ENCODE measurements at regions not wholly inside any gene's neighbourhood (a gene's known extent, or its start where the extent isn't known, plus 50 kb on each side); places are given as distances from the start of the nearest gene placed in this dataset.
"Not testable (repeated sequence)": the region's sequence is repeated elsewhere in the genome, so short reads cannot be mapped to it uniquely, and the experiment has no call there.

GRCh38 chr14:89743828-89744227, 210.7 kb downstream of the EFCAB11 start:
- no peak overlapping the region for H3K4me3 ChIP-seq (ENCODE audit: low read depth, low read length)

- H3K4me3 ChIP-seq (ENCODE audit: low read depth, low read length): no peak overlapping the region
These were observed 214.3 kb downstream of the EFCAB11 start for GRCh38 chr14:89740241-89740640.

- H3K4me3 ChIP-seq (ENCODE audit: low read depth, low read length): no peak overlapping the region
These were observed 217.6 kb downstream of the EFCAB11 start for GRCh38 chr14:89736881-89737280.

- no peak overlapping the region for H3K4me3 ChIP-seq (ENCODE audit: low read depth, low read length)
These were observed 223.1 kb downstream of the EFCAB11 start for GRCh38 chr14:89731396-89731933.

- H3K4me3 ChIP-seq (ENCODE audit: low read depth, low read length): no peak overlapping the region
These were observed 223.8 kb downstream of the EFCAB11 start for GRCh38 chr14:89730687-89731086.

- no peak overlapping the region for H3K4me3 ChIP-seq (ENCODE audit: low read depth, low read length)
These were observed 225.6 kb downstream of the EFCAB11 start for GRCh38 chr14:89728964-89729363.

GRCh38 chr14:89726226-89726625, 228.3 kb downstream of the EFCAB11 start:
- H3K4me3 ChIP-seq (ENCODE audit: low read depth, low read length): not testable (repeated sequence)

- H3K4me3 ChIP-seq (ENCODE audit: low read depth, low read length): no peak overlapping the region
These were observed 229.9 kb downstream of the EFCAB11 start for GRCh38 chr14:89724628-89724960.

GRCh38 chr14:89723930-89724627, 230.5 kb downstream of the EFCAB11 start:
- H3K4me3 ChIP-seq (ENCODE audit: low read depth, low read length): no peak overlapping the region

- no peak overlapping the region for H3K4me3 ChIP-seq (ENCODE audit: low read depth, low read length)
These were observed 232.6 kb downstream of the EFCAB11 start for GRCh38 chr14:89721956-89722355.

- H3K4me3 ChIP-seq (ENCODE audit: low read depth, low read length): no peak overlapping the region
These were observed 233.5 kb downstream of the EFCAB11 start for GRCh38 chr14:89720741-89721729.

- no peak overlapping the region for H3K4me3 ChIP-seq (ENCODE audit: low read depth, low read length)
These were observed 234.3 kb downstream of the EFCAB11 start for GRCh38 chr14:89720076-89720687.

GRCh38 chr14:89719366-89720075, 235.0 kb downstream of the EFCAB11 start:
- H3K4me3 ChIP-seq (ENCODE audit: low read depth, low read length): no peak overlapping the region

- H3K4me3 ChIP-seq (ENCODE audit: low read depth, low read length): no peak overlapping the region
These were observed 245.4 kb downstream of the EFCAB11 start for GRCh38 chr14:89708982-89709625.

- no peak overlapping the region for H3K4me3 ChIP-seq (ENCODE audit: low read depth, low read length)
These were observed 247.4 kb downstream of the EFCAB11 start for GRCh38 chr14:89707086-89707485.

GRCh38 chr14:89702876-89703200, 251.7 kb downstream of the EFCAB11 start:
- H3K4me3 ChIP-seq (ENCODE audit: low read depth, low read length): no peak overlapping the region

- H3K4me3 ChIP-seq (ENCODE audit: low read depth, low read length): no peak overlapping the region
These were observed 252.3 kb downstream of the EFCAB11 start for GRCh38 chr14:89702073-89702875.

GRCh38 chr14:89701211-89702043, 253.1 kb downstream of the EFCAB11 start:
- peak overlapping the region; percentile 45 for H3K4me3 ChIP-seq (ENCODE audit: low read depth, low read length)

- H3K4me3 ChIP-seq (ENCODE audit: low read depth, low read length): peak overlapping the region; percentile 45
These were observed 253.7 kb downstream of the EFCAB11 start for GRCh38 chr14:89700801-89701200.
